ENCODE measurements at regions not wholly inside any gene's neighbourhood (a gene's known extent, or its start where the extent isn't known, plus 50 kb on each side); places are given as distances from the start of the nearest gene placed in this dataset.

DNA sequence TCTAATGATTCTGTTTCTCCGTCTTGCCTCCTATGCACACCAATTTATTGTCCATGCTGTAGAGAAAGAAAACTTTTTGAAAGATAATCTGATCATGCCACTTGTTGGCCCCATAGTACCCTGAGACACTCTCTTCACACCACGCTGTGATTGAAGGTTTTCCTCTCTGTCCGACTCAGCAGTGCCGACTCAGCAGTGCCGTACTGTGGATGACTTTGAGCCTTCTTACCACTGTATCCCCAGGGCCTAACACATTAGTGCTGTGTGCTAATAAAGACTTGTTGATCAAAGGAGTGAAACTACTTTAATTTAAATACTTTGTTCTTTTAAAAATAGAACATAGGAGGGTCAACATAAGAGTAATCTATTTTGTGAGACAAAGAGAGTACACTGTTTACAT lies 429.6 kb downstream of the KLF12 start:
- Histone ChIP-seq H3K4me3 (no peak overlapping the region), H3K27ac (no peak overlapping the region), H3K27me3 (no peaks in the 10 kb centered on the region), H3K4me1 (no peaks in the 10 kb centered on the region), H3K9me3 (no peaks in the 10 kb centered on the region), H3K36me3 (peaks cover 0 to 12% (median 0%) of the 10 kb centered on the region in 3 donors)
- TF ChIP-seq, protein P1, sequence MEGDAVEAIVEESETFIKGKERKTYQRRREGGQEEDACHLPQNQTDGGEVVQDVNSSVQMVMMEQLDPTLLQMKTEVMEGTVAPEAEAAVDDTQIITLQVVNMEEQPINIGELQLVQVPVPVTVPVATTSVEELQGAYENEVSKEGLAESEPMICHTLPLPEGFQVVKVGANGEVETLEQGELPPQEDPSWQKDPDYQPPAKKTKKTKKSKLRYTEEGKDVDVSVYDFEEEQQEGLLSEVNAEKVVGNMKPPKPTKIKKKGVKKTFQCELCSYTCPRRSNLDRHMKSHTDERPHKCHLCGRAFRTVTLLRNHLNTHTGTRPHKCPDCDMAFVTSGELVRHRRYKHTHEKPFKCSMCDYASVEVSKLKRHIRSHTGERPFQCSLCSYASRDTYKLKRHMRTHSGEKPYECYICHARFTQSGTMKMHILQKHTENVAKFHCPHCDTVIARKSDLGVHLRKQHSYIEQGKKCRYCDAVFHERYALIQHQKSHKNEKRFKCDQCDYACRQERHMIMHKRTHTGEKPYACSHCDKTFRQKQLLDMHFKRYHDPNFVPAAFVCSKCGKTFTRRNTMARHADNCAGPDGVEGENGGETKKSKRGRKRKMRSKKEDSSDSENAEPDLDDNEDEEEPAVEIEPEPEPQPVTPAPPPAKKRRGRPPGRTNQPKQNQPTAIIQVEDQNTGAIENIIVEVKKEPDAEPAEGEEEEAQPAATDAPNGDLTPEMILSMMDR (IDR thresholded peaks at IDR 0.05): no peak
- intact Hi-C loops (cut with DNase I; ENCODE audit: low total_unique reads): no loop called here
- no peak for DNase-seq

DNA sequence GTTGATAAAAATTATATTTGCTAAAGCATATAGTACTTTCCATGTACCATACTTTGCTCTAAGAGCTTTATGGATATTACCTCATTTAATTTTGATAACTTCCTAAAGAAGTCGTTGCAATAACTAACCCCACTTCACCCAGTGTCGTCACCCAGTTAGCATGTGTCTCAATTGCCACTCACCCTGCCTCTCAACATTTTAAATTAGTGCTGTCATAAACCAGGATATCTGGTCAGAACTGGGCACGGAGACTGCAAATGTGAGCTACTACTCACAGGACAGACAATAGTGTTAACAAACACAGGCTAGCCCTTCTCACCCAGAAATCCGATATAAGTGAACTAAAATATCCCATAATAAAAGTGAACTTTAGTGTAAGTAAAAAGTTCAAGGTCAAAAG lies 430.6 kb downstream of the KLF12 start:
- intact Hi-C loops (cut with DNase I; ENCODE audit: low total_unique reads): no loop called here
- TF ChIP-seq, protein P1 (IDR thresholded peaks at IDR 0.05): no peak
- Histone ChIP-seq H3K27ac (no peak overlapping the region), H3K36me3 (peaks cover 0 to 12% (median 0%) of the 10 kb centered on the region in 3 donors), H3K4me1 (no peaks in the 10 kb centered on the region), H3K9me3 (no peaks in the 10 kb centered on the region), H3K4me3 (no peak overlapping the region), H3K27me3 (no peaks in the 10 kb centered on the region)
- DNase-seq: no peak

DNA sequence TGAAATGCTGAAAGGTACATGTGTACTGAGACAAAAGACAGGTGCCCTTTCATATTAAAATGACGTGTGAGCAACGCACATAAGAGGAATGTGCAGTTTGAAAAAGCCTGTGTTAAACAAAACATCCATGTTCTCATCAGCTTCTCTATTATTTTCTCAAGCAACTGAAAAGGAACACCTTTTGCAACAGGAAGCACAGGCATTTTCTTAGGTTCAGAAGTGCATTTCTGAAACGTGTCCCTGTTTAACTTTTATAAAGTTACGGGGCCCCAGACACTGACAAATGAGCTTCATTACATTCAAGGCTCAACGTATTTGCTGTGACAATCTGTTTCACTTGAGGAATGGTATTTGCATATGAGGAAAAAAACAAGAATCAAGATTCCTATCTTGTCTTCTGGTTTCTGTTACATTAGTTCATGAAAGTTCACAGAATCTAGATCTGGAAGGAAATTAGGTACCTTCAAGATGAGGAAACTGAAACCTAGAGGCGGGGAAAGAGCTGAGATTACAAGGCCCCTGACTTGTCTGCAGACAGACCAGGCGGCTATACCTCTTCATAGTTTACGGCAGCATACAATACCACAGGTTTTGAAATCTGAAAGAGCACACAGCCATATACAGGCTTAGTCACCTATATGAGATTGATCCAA lies 431.7 kb downstream of the KLF12 start:
- no peaks in the 10 kb centered on the region for H3K4me1 ChIP-seq
- H3K27me3 ChIP-seq: no peaks in the 10 kb centered on the region
- H3K9me3 ChIP-seq: no peaks in the 10 kb centered on the region
- no peak overlapping the region for H3K27ac ChIP-seq
- H3K36me3 ChIP-seq: peaks cover 0 to 12% (median 0%) of the 10 kb centered on the region in 3 donors
- no peak overlapping the region for H3K4me3 ChIP-seq
- no peak for DNase-seq
- TF ChIP-seq, protein P1 (IDR thresholded peaks at IDR 0.05): no peak
- intact Hi-C loops (cut with DNase I; ENCODE audit: low total_unique reads): no loop called here

GRCh38 chr13:73701160-73701559 lies 433.0 kb downstream of the KLF12 start:
- H3K4me3 ChIP-seq: no peak overlapping the region
- H3K27ac ChIP-seq: no peak overlapping the region
- peaks cover 0 to 12% (median 0%) of the 10 kb centered on the region in 3 donors for H3K36me3 ChIP-seq
- TF ChIP-seq, protein P1 (IDR thresholded peaks at IDR 0.05): no peak
- no peaks in the 10 kb centered on the region for H3K9me3 ChIP-seq
- H3K27me3 ChIP-seq: no peaks in the 10 kb centered on the region
- no peak for DNase-seq
- no peaks in the 10 kb centered on the region for H3K4me1 ChIP-seq
- intact Hi-C loops (cut with DNase I; ENCODE audit: low total_unique reads): no loop called here

DNA sequence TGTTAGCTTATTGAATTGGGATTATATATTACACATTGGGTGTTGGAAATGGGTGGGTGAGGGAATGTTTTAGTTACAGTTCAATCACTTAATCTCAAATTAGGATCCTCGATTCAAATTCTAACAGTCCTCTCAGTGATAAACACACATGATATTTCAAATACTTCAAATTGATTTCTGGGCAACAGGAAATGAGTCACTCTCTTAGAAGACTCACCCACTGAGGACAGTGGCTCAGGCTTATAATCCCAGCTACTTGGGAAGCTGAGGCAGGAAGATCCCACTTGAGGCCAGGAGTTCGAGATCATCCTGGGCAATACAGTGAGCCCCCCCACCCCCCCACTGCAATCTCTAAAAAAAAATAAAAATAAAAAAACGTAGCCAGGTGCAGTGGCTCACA lies 435.3 kb downstream of the KLF12 start:
- Histone ChIP-seq H3K4me3 (no peak overlapping the region), H3K36me3 (peaks cover 15 to 20% (median 19%) of the 10 kb centered on the region in 3 donors), H3K4me1 (no peaks in the 10 kb centered on the region), H3K9me3 (no peaks in the 10 kb centered on the region), H3K27me3 (no peaks in the 10 kb centered on the region), H3K27ac (no peak overlapping the region)
- intact Hi-C loops (cut with DNase I; ENCODE audit: low total_unique reads): no loop called here
- no peak for DNase-seq
- TF ChIP-seq, protein P1 (IDR thresholded peaks at IDR 0.05): no peak

Measured in tibial artery (tissue), 4 donors.